Prostate gland (tissue), 2 donors: ENCODE measurements at regions not wholly inside any gene's neighbourhood (a gene's known extent, or its start where the extent isn't known, plus 50 kb on each side); places are given as distances from the start of the nearest gene placed in this dataset.
A peak's percentile ranks its signal among the peaks of the same experiment; 100 is the strongest.

Experiments used
- DNase-seq: peaks from one replicate; pipeline ENCODE4 v3.0.0-alpha.2; 2019; ENCODE audit warnings: low spot score
- H3K27ac ChIP-seq, 2 donors: fragments of 200-600 bp; sonication (generic); 2 replicates each; pipeline ENCODE4 v1.5.1; 2017 to 2019
- H3K27me3 ChIP-seq: fragments of 200-600 bp; sonication (generic); replicated peaks from 2 replicates; pipeline ENCODE4 v1.5.1; 2019; ENCODE audit not compliant: insufficient read depth
- H3K36me3 ChIP-seq, 2 donors: fragments of 200-600 bp; sonication (generic); 1 replicate in 1 of 2; 2 replicates in 1 of 2; pipeline versions ENCODE4 v1.5.1 to v1.8.1; 2017 to 2019
- H3K4me1 ChIP-seq: fragments of 200-600 bp; sonication (generic); replicated peaks from 2 replicates; pipeline ENCODE4 v1.5.1; 2019
- H3K4me3 ChIP-seq, 2 donors: fragments of 200-600 bp; sonication (generic); 2 replicates each; pipeline ENCODE4 v1.5.1; 2017 to 2019
- H3K9me3 ChIP-seq: fragments of 200-600 bp; sonication (generic); 2 replicates; pipeline ENCODE4 v1.5.1; 2017
- POLR2A ChIP-seq: fragments of 450-650 bp; IDR thresholded peaks from one replicate; pipeline ENCODE4 v1.6.1; 2016; ENCODE audit warnings: antibody characterized with exemption, mild to moderate bottlenecking
- POLR2AphosphoS5 ChIP-seq: sonication (generic); formaldehyde crosslinking; IDR thresholded peaks from one replicate; pipeline ENCODE4 v1.6.1; 2017; ENCODE audit warnings: antibody characterized with exemption
- WGBS: methylation state at CpG from one replicate; pipeline ENCODE4 v1.1.5; 2018; 5-methylcytosine and 5-hydroxymethylcytosine counted together
- intact Hi-C: fragments of 100-400 bp; cut with DNase I; formaldehyde crosslinking; loops from one replicate; pipeline ENCODE4 v1.14.2; 2022
- TF ChIP-seq, protein P1 (sequence below), 4 experiments: fragments of 200-600 bp in 2 of 4; fragments of 450-650 bp in 2 of 4; sonication (generic) in 2 of 4; IDR thresholded peaks; 1 replicate in 3 of 4; 2 replicates in 1 of 4; pipeline ENCODE4 v1.5.1; 2016 to 2019; ENCODE audit warnings: antibody characterized with exemption in 4 of 4, mild to moderate bottlenecking in 2 of 4, moderate library complexity in 2 of 4

- TF ChIP-seq, protein P1, sequence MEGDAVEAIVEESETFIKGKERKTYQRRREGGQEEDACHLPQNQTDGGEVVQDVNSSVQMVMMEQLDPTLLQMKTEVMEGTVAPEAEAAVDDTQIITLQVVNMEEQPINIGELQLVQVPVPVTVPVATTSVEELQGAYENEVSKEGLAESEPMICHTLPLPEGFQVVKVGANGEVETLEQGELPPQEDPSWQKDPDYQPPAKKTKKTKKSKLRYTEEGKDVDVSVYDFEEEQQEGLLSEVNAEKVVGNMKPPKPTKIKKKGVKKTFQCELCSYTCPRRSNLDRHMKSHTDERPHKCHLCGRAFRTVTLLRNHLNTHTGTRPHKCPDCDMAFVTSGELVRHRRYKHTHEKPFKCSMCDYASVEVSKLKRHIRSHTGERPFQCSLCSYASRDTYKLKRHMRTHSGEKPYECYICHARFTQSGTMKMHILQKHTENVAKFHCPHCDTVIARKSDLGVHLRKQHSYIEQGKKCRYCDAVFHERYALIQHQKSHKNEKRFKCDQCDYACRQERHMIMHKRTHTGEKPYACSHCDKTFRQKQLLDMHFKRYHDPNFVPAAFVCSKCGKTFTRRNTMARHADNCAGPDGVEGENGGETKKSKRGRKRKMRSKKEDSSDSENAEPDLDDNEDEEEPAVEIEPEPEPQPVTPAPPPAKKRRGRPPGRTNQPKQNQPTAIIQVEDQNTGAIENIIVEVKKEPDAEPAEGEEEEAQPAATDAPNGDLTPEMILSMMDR (IDR thresholded peaks at IDR 0.05), result peak in 3 of 4 experiments; percentile 8 to 10 (median 9)
- TF ChIP-seq POLR2AphosphoS5, result no peak
- no peak overlapping the region for H3K27ac ChIP-seq
- no peaks in the 10 kb centered on the region for H3K9me3 ChIP-seq
- H3K36me3 ChIP-seq, result no peaks in the 10 kb centered on the region
- no peak overlapping the region for H3K4me3 ChIP-seq
- WGBS, result 50% methylated on average over 13 of the region's 13 CpGs
- no peak for DNase-seq
- no peaks in the 10 kb centered on the region for H3K27me3 ChIP-seq
- H3K4me1 ChIP-seq, result no peaks in the 10 kb centered on the region
- intact Hi-C loops, result no loop called here
Observed at GRCh38 chr14:21894003-21894897, 220.6 kb upstream of the OR4E1 start.

DNA sequence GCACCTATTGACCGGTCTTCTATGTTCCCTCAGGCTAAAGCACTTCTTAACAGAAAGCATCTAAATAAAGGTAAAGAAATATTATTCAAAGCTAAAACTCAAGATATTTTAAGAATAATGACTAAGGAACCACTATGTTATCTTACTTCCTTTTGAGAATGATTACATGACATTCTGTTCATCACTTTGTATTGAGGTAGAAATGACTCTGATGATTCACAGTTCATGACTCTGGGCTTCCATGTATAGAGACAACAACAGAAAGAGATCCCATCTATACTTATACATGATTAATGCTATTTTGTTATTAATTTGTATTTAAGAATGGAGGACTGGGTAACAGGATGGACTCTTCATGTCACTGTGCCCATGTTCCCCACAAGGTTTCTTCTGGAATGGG is 218.3 kb upstream of the OR4E1 start:
- Histone ChIP-seq H3K27me3 (no peaks in the 10 kb centered on the region), H3K36me3 (no peaks in the 10 kb centered on the region), H3K4me1 (no peaks in the 10 kb centered on the region), H3K9me3 (no peaks in the 10 kb centered on the region), H3K4me3 (no peak overlapping the region), H3K27ac (no peak overlapping the region)
- intact Hi-C loops, result no loop called here
- WGBS, result 90% methylated on average over 1 of the region's 1 CpG
- TF ChIP-seq POLR2AphosphoS5 (no peak), POLR2A (no peak)
- TF ChIP-seq, protein P1 (IDR thresholded peaks at IDR 0.05), result no peak
- DNase-seq, result no peak

DNA sequence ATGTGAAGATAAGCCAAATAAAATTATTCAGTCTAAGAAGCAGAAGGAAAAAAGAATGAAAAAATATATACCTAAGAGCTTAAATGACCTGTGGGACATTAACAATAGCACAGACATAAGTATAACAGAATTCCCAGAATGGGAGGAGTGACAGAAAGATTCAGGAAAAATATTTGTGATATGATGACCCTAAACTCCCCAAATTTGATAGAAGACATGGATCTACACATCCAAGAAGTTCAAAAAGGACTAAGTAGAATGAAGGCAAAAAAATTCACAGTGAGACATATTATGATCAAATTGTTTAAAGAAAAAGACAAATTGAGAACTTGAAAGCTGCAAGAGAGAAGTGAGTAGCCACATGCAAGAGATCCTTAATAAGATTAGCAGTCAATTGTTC is 211.4 kb upstream of the OR4E1 start:
- no peak for DNase-seq
- Histone ChIP-seq H3K4me3 (no peak overlapping the region), H3K36me3 (no peaks in the 10 kb centered on the region), H3K4me1 (no peaks in the 10 kb centered on the region), H3K9me3 (no peaks in the 10 kb centered on the region), H3K27ac (no peak overlapping the region), H3K27me3 (no peaks in the 10 kb centered on the region)
- intact Hi-C loops, result no loop called here
- TF ChIP-seq, protein P1 (IDR thresholded peaks at IDR 0.05), result no peak
- no peak for TF ChIP-seq POLR2AphosphoS5
- TF ChIP-seq POLR2A, result no peak

DNA sequence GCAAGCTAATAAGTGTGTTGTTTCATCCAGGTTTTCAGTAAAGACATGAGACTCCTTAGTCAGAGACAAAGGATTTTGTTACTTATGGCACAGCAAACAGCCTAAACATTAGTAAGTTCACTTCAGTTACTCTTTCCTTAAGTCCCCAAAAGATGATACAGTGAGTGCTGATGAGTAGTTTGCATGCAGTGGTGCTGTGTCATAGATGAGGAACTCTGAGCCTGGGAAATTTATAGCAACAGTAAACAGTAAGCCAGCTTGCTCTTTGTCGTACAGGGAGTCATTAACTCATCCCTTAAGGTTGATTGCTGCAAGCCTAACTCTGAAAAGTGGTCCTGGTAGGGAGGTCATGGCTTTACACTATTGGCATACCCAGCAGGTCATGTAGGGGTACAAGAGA is 208.6 kb upstream of the OR4E1 start:
- Histone ChIP-seq H3K9me3 (no peaks in the 10 kb centered on the region), H3K27me3 (no peaks in the 10 kb centered on the region), H3K4me1 (no peaks in the 10 kb centered on the region), H3K36me3 (no peaks in the 10 kb centered on the region), H3K27ac (no peak overlapping the region), H3K4me3 (no peak overlapping the region)
- 32% methylated on average over 1 of the region's 1 CpG for WGBS
- TF ChIP-seq POLR2AphosphoS5 (no peak), POLR2A (no peak)
- TF ChIP-seq, protein P1 (IDR thresholded peaks at IDR 0.05), result no peak
- intact Hi-C loops, result no loop called here
- DNase-seq, result no peak

DNA sequence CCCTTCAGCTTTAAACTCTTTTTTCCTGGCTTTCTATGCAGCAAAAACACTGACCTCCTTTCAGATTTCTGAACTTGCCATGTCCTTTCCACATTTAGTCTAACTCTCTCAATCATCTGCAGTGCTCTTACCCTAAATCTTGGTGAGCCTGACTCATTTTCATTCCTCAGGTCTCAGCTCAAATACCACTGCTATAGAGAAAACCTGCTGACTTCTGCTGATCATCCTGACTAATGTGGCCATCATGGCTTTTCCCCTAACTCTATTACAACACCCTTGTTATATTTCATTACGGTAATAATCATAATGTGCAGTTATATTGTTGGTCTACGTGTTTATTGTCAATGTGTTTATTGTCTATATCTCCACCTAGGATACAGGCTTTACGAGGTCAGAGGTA is 207.3 kb upstream of the OR4E1 start:
- TF ChIP-seq POLR2A, result no peak
- TF ChIP-seq, protein P1 (IDR thresholded peaks at IDR 0.05), result no peak
- TF ChIP-seq POLR2AphosphoS5, result no peak
- Histone ChIP-seq H3K4me3 (no peak overlapping the region), H3K36me3 (no peaks in the 10 kb centered on the region), H3K9me3 (no peaks in the 10 kb centered on the region), H3K27me3 (no peaks in the 10 kb centered on the region), H3K27ac (no peak overlapping the region), H3K4me1 (no peaks in the 10 kb centered on the region)
- intact Hi-C loops, result no loop called here
- WGBS, result 40% methylated on average over 3 of the region's 3 CpGs
- no peak for DNase-seq
